Peyer's patch (tissue), 4 donors: ENCODE measurements at regions not wholly inside any gene's neighbourhood (a gene's known extent, or its start where the extent isn't known, plus 50 kb on each side); places are given as distances from the start of the nearest gene placed in this dataset.

Experiments
- DNase-seq, 3 donors: peaks; one replicate each; pipeline ENCODE4 v3.0.0-alpha.2; 2017 to 2019
- H3K27ac ChIP-seq, 4 donors: fragments of 200-600 bp; sonication (generic); one replicate each; pipeline ENCODE4 v1.5.1; 2016 to 2019
- H3K27me3 ChIP-seq, 2 donors: fragments of 200-600 bp; sonication (generic); one replicate each; pipeline ENCODE4 v1.5.1; 2019
- H3K36me3 ChIP-seq, 3 donors: fragments of 200-600 bp; sonication (generic); one replicate each; pipeline ENCODE4 v1.5.1; 2016 to 2019
- H3K4me1 ChIP-seq, 4 donors: fragments of 200-600 bp; sonication (generic); one replicate each; pipeline ENCODE4 v1.5.1; 2016 to 2019
- H3K4me3 ChIP-seq, 4 donors: fragments of 200-600 bp; sonication (generic); 1 replicate in 3 of 4; 2 replicates in 1 of 4; pipeline ENCODE4 v1.5.1; 2016 to 2019; ENCODE audit warnings: mild to moderate bottlenecking in 1 of 4
- H3K9me3 ChIP-seq, 4 donors: fragments of 200-600 bp; sonication (generic); one replicate each; pipeline ENCODE4 v1.5.1; 2016 to 2019; ENCODE audit warnings: mild to moderate bottlenecking in 1 of 4
- CTCF ChIP-seq, 6 experiments: fragments of 450-650 bp in 4 of 6; fragments of 200-600 bp in 2 of 6; sonication (generic) in 1 of 6; IDR thresholded peaks; one replicate each; pipeline ENCODE4 v1.5.1; 2017 to 2019; ENCODE audit warnings: antibody characterized with exemption in 6 of 6, mild to moderate bottlenecking in 3 of 6, moderate library complexity in 1 of 6
- POLR2A ChIP-seq, 2 donors: fragments of 450-650 bp; IDR thresholded peaks; one replicate each; pipeline ENCODE4 v1.5.1; 2017; ENCODE audit warnings: antibody characterized with exemption in 2 of 2, mild to moderate bottlenecking in 2 of 2, moderate library complexity in 2 of 2

DNA sequence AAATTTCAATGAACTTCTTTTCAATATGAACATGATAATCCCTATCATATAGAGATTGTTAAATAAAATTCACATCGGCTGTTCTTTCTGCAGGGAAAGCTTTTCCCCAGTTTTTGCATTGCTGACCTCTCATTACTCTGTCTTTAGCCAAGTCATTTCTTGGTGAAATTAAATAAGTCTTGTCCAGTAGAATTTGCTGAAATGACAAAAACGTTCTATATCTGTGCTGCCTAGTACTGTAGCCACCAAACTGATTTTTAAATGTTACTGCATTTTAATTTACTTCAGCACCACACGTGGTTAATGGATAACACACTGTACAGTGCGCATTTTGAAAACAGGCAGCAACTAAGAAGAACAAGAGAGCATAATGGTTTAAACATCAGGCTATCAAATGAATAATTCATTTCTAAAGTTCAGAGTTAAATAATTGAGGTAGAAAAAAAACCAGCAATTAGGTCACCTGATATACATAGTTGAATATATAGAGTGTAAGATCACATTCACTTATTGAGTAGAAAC lies 178.9 kb downstream of the LIG4 start:
- Histone ChIP-seq H3K4me1 (no peaks in the 10 kb centered on the region), H3K27me3 (no peaks in the 10 kb centered on the region), H3K36me3 (no peaks in the 10 kb centered on the region), H3K27ac (no peak overlapping the region), H3K9me3 (no peaks in the 10 kb centered on the region), H3K4me3 (no peak overlapping the region)
- no peak for TF ChIP-seq POLR2A (IDR thresholded peaks at IDR 0.05)
- TF ChIP-seq CTCF (IDR thresholded peaks at IDR 0.05) = no peak
- no peak for DNase-seq

GRCh38 chr13:108034909-108035410 lies 180.4 kb downstream of the LIG4 start:
- TF ChIP-seq CTCF (IDR thresholded peaks at IDR 0.05) = no peak
- TF ChIP-seq POLR2A (IDR thresholded peaks at IDR 0.05) = no peak
- H3K27me3 ChIP-seq = no peaks in the 10 kb centered on the region
- no peaks in the 10 kb centered on the region for H3K9me3 ChIP-seq
- H3K36me3 ChIP-seq = no peaks in the 10 kb centered on the region
- H3K4me1 ChIP-seq = no peaks in the 10 kb centered on the region
- no peak for DNase-seq
- H3K27ac ChIP-seq = no peak overlapping the region
- H3K4me3 ChIP-seq = no peak overlapping the region

GRCh38 chr13:108033800-108034707 lies 181.3 kb downstream of the LIG4 start:
- no peak overlapping the region for H3K27ac ChIP-seq
- no peaks in the 10 kb centered on the region for H3K27me3 ChIP-seq
- DNase-seq = no peak
- TF ChIP-seq CTCF (IDR thresholded peaks at IDR 0.05) = no peak
- no peaks in the 10 kb centered on the region for H3K4me1 ChIP-seq
- no peaks in the 10 kb centered on the region for H3K36me3 ChIP-seq
- no peak overlapping the region for H3K4me3 ChIP-seq
- no peaks in the 10 kb centered on the region for H3K9me3 ChIP-seq

- H3K36me3 ChIP-seq = no peaks in the 10 kb centered on the region
- no peak for TF ChIP-seq POLR2A (IDR thresholded peaks at IDR 0.05)
- no peak for TF ChIP-seq CTCF (IDR thresholded peaks at IDR 0.05)
- H3K9me3 ChIP-seq = no peaks in the 10 kb centered on the region
- H3K27me3 ChIP-seq = no peaks in the 10 kb centered on the region
- no peak for DNase-seq
- no peak overlapping the region for H3K4me3 ChIP-seq
- H3K4me1 ChIP-seq = no peaks in the 10 kb centered on the region
- no peak overlapping the region for H3K27ac ChIP-seq
Observed at GRCh38 chr13:108031865-108032264, 183.5 kb downstream of the LIG4 start.

DNA sequence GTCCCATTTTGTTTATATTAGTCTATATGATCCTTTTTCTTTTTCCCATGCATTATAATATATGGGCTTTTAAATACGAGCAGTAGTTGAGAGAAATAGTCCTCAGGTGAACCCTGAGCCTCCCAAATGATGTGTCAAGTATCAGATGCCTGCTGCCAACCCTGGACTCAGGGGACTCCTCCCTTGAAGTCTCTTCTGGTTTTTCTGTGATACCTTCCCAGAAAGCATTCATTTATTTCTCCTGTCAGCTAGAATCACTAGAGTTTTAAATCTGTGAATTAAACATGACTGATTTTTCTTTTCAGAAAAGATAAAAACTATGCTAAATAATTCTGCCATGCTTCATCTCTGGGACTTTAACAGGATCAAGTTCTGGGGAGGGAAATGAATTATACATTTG lies 184.6 kb downstream of the LIG4 start:
- H3K27me3 ChIP-seq = no peaks in the 10 kb centered on the region
- no peaks in the 10 kb centered on the region for H3K4me1 ChIP-seq
- DNase-seq = no peak
- no peaks in the 10 kb centered on the region for H3K9me3 ChIP-seq
- H3K27ac ChIP-seq = no peak overlapping the region
- H3K36me3 ChIP-seq = no peaks in the 10 kb centered on the region
- no peak for TF ChIP-seq CTCF (IDR thresholded peaks at IDR 0.05)
- no peak for TF ChIP-seq POLR2A (IDR thresholded peaks at IDR 0.05)
- no peak overlapping the region for H3K4me3 ChIP-seq
